HepG2 (cell line): ENCODE measurements at regions not wholly inside any gene's neighbourhood (a gene's known extent, or its start where the extent isn't known, plus 50 kb on each side); places are given as distances from the start of the nearest gene placed in this dataset.

Experiments used
- ATAC-seq: fragments of 200-7000 bp; cut with Tn5 transposase; 3 replicates; pipeline ENCODE4 v1.9.1; 2020; ENCODE audit warnings: mild to moderate bottlenecking, moderate library complexity
- BruUV-seq: library from RNA; stranded (reverse); fragments of 400-500 nt; replicated peaks from 2 replicates; lab custom pipeline; 2021; lab: Mats Ljungman, UMichigan
- CTCF ChIA-PET: fragments of 300-600 bp; formaldehyde crosslinking; extraction: SDS; loops from one replicate; lab custom pipeline; 2021; ENCODE audit warnings: low total read pairs, inconsistent platforms, low intra/inter-chr PET ratio; lab: Yijun Ruan, JAX
- POLR2A ChIA-PET: fragments of 350-600 bp; sonication (Branson Sonifier 250); formaldehyde crosslinking; loops from one replicate; lab custom pipeline; 2020; ENCODE audit warnings: antibody characterized with exemption, inconsistent platforms; lab: Yijun Ruan, JAX
- DNase-seq: peaks from one replicate; pipeline ENCODE4 v3.0.0-alpha.2; 2015; ENCODE audit warnings: low spot score
- FAIRE-seq: peaks from 3 replicates; lab custom pipeline; 2011; peaks lifted over from hg19 to GRCh38; lab: Jason Lieb, UNC
- H2AFZ ChIP-seq: one replicate; pipeline ENCODE4 v1.6.1; 2011; ENCODE audit warnings: low read length, inconsistent platforms
- H3K27ac ChIP-seq: fragments of 300-600 bp; 3 replicates; pipeline ENCODE4 v1.8.0; 2011; ENCODE audit warnings: mixed run types, mild to moderate bottlenecking, mixed read lengths, low read length, inconsistent platforms; ENCODE audit not compliant: insufficient read depth; ENCODE audit errors: extremely low read length
- H3K27me3 ChIP-seq, 2 experiments: fragments of 200-600 bp in 1 of 2; 2 replicates in 1 of 2; 3 replicates in 1 of 2; pipeline versions ENCODE4 v1.6.0 to v1.8.0; 2011; ENCODE audit warnings: low read length in 2 of 2, mild to moderate bottlenecking in 2 of 2, moderate library complexity in 2 of 2, inconsistent platforms in 1 of 2; ENCODE audit not compliant: insufficient read depth in 2 of 2, control insufficient read depth in 1 of 2
- H3K36me3 ChIP-seq, 2 experiments: fragments of 200-600 bp in 1 of 2; replicated peaks in 1 of 2; 2 replicates in 1 of 2; 3 replicates in 1 of 2; pipeline versions ENCODE4 v1.5.1 to v1.8.0; 2011; ENCODE audit warnings: low read length in 2 of 2, inconsistent platforms in 1 of 2; ENCODE audit not compliant: insufficient read depth in 2 of 2, control insufficient read depth in 1 of 2
- H3K4me1 ChIP-seq: 2 replicates; pipeline ENCODE4 v1.5.1; 2012; ENCODE audit warnings: low read length, inconsistent platforms; ENCODE audit not compliant: insufficient read depth
- H3K4me2 ChIP-seq: 2 replicates; pipeline ENCODE4 v1.6.0; 2011; ENCODE audit warnings: low read depth, low read length, inconsistent platforms
- H3K4me3 ChIP-seq, 3 experiments: fragments of 200-600 bp in 1 of 3; sonication (generic), shearing (Covaris generic) in 1 of 3; replicated peaks in 1 of 3; 2 replicates each; pipeline ENCODE4 v1.5.1; 2011 to 2016; ENCODE audit warnings: low read length in 3 of 3, inconsistent platforms in 2 of 3, low read depth in 2 of 3, mild to moderate bottlenecking in 2 of 3, control low read depth in 1 of 3, mixed read lengths in 1 of 3; ENCODE audit not compliant: insufficient read depth in 1 of 3
- H3K79me2 ChIP-seq: one replicate; pipeline ENCODE4 v1.6.1; 2011; ENCODE audit warnings: low read length, inconsistent platforms; ENCODE audit not compliant: insufficient read depth
- H3K9ac ChIP-seq: 2 replicates; pipeline ENCODE4 v1.6.0; 2011; ENCODE audit warnings: mild to moderate bottlenecking, low read depth, low read length, inconsistent platforms; ENCODE audit not compliant: insufficient read depth
- H3K9me3 ChIP-seq: 2 replicates; pipeline ENCODE4 v1.5.1; 2012; ENCODE audit warnings: mild to moderate bottlenecking, low read length
- H4K20me1 ChIP-seq: 2 replicates; pipeline ENCODE4 v1.6.0; 2011; ENCODE audit warnings: inconsistent platforms, mild to moderate bottlenecking, low read length, moderate library complexity; ENCODE audit not compliant: insufficient read depth
- CREB1 ChIP-seq, 2 experiments: fragments of 450-650 bp in 1 of 2; IDR thresholded peaks; 2 replicates each; pipeline ENCODE4 v1.6.1; 2016 to 2017; ENCODE audit warnings: control low read depth in 1 of 2, mild to moderate bottlenecking in 1 of 2, missing compliant biosample characterization in 1 of 2, missing genetic modification characterization in 1 of 2
- CREM ChIP-seq, 2 experiments: sonication (generic) in 1 of 2; formaldehyde crosslinking in 1 of 2; IDR thresholded peaks; 2 replicates each; pipeline versions ENCODE4 v1.4.0 to v1.6.1; 2016 to 2020; ENCODE audit warnings: antibody characterized with exemption in 1 of 2, mild to moderate bottlenecking in 1 of 2, missing genetic modification reagents in 1 of 2
- EEA1 ChIP-seq: sonication (generic); formaldehyde crosslinking; IDR thresholded peaks from 2 replicates; pipeline ENCODE4 v1.5.1; 2020; ENCODE audit warnings: mild to moderate bottlenecking, missing genetic modification reagents, borderline replicate concordance
- HNRNPUL1 ChIP-seq: fragments of 200-400 bp; formaldehyde crosslinking; IDR thresholded peaks from 2 replicates; pipeline ENCODE4 v1.6.1; 2017; ENCODE audit warnings: low read depth, mild to moderate bottlenecking, low read length, moderate library complexity
- HOXA5 ChIP-seq: sonication (generic); formaldehyde crosslinking; IDR thresholded peaks from 2 replicates; pipeline ENCODE4 v1.4.0; 2020; ENCODE audit warnings: missing genetic modification reagents
- MTA3 ChIP-seq: sonication (generic); formaldehyde crosslinking; IDR thresholded peaks from 2 replicates; pipeline ENCODE4 v1.4.0; 2020; ENCODE audit warnings: missing genetic modification reagents
- NFKBIZ ChIP-seq: IDR thresholded peaks from 2 replicates; pipeline ENCODE4 v1.6.1; 2018; ENCODE audit warnings: missing genetic modification reagents, missing compliant biosample characterization
- PHF8 ChIP-seq: sonication (generic); formaldehyde crosslinking; IDR thresholded peaks from 2 replicates; pipeline ENCODE4 v1.5.0; 2020; ENCODE audit warnings: missing genetic modification reagents
- POGZ ChIP-seq: sonication (generic); formaldehyde crosslinking; IDR thresholded peaks from 2 replicates; pipeline ENCODE4 v1.4.0; 2020; ENCODE audit warnings: mild to moderate bottlenecking, missing genetic modification reagents
- POLR2AphosphoS2 ChIP-seq: IDR thresholded peaks from 2 replicates; pipeline ENCODE4 v1.6.1; 2011; ENCODE audit warnings: low read depth, low read length, improper control_type of control experiment
- RBM22 ChIP-seq: fragments of 200-400 bp; formaldehyde crosslinking; optimal IDR thresholded peaks from 2 replicates; pipeline ENCODE3; 2017; ENCODE audit warnings: mild to moderate bottlenecking, low read length, moderate library complexity
- RNF219 ChIP-seq: sonication (generic); formaldehyde crosslinking; IDR thresholded peaks from 2 replicates; pipeline ENCODE4 v1.5.0; 2020; ENCODE audit warnings: mild to moderate bottlenecking, missing genetic modification reagents
- SIX4 ChIP-seq: sonication (generic); formaldehyde crosslinking; IDR thresholded peaks from 2 replicates; pipeline ENCODE4 v1.4.0; 2020; ENCODE audit warnings: missing genetic modification reagents
- SNRNP70 ChIP-seq: fragments of 200-400 bp; formaldehyde crosslinking; IDR thresholded peaks from 2 replicates; pipeline ENCODE4 v1.6.1; 2017; ENCODE audit warnings: mild to moderate bottlenecking, low read depth, low read length, moderate library complexity
- ZNF646 ChIP-seq: sonication (generic); formaldehyde crosslinking; IDR thresholded peaks from 2 replicates; pipeline ENCODE4 v1.9.0; 2021; ENCODE audit warnings: mild to moderate bottlenecking, missing genetic modification reagents
- ZNF660 ChIP-seq: sonication (generic); formaldehyde crosslinking; IDR thresholded peaks from 2 replicates; pipeline ENCODE4 v1.5.1; 2020; ENCODE audit warnings: mild to moderate bottlenecking, low read depth, missing genetic modification reagents, borderline replicate concordance
- ZNF713 ChIP-seq: sonication (generic); formaldehyde crosslinking; IDR thresholded peaks from 2 replicates; pipeline ENCODE4 v1.4.0; 2020; ENCODE audit warnings: mild to moderate bottlenecking, missing genetic modification reagents
- ZNF839 ChIP-seq: sonication (generic); formaldehyde crosslinking; IDR thresholded peaks from 2 replicates; pipeline ENCODE4 v1.4.0; 2020; ENCODE audit warnings: missing genetic modification reagents, mild to moderate bottlenecking, borderline replicate concordance
- ZNF850 ChIP-seq: sonication (generic); formaldehyde crosslinking; conservative IDR thresholded peaks from 2 replicates; pipeline ENCODE4 v1.9.0; 2021; ENCODE audit warnings: mild to moderate bottlenecking, missing genetic modification reagents
- WGBS: methylation state at CpG from one replicate; pipeline ENCODE4 v1.1.6; 2017; ENCODE audit warnings: low lambda C conversion rate; 5-methylcytosine and 5-hydroxymethylcytosine counted together
- in situ Hi-C: cut with HindIII; loops from 2 replicates; pipeline ENCODE4 v1.10.0; 2017; ENCODE audit warnings: low pct_unique_long_range_greater_than_20kb; ENCODE audit not compliant: extremely low pct_ligation_motif_present
- intact Hi-C: fragments of 100-400 bp; cut with micrococcal nuclease; formaldehyde crosslinking; loops from one replicate; pipeline ENCODE4 v1.10.0; 2022; ENCODE audit not compliant: unreplicated experiment

- no peak overlapping the region for H3K4me2 ChIP-seq
- no peaks in the 10 kb centered on the region for H3K27me3 ChIP-seq
- H3K9ac ChIP-seq = no peak overlapping the region
- FAIRE-seq (no peak), DNase-seq (no peak), ATAC-seq (no peak)
- no peaks in the 10 kb centered on the region for H3K4me1 ChIP-seq
- BruUV-seq = no TSS peak
- no peak overlapping the region for H2AFZ ChIP-seq
- ChIA-PET CTCF (no interaction called here), POLR2A (no interaction called here)
- H3K9me3 ChIP-seq = peaks cover 21% of the 10 kb centered on the region
- H3K79me2 ChIP-seq = no peaks in the 10 kb centered on the region
- H3K36me3 ChIP-seq = no peaks in the 10 kb centered on the region
- H3K27ac ChIP-seq = no peak overlapping the region
- in situ Hi-C loops = no loop called here
- H3K4me3 ChIP-seq = no peak overlapping the region
- intact Hi-C loops = no loop called here
- H4K20me1 ChIP-seq = no peaks in the 10 kb centered on the region
- 0% methylated on average over 1 of the region's 1 CpG for WGBS
- TF ChIP-seq HOXA5 = no peak
- TF ChIP-seq CREB1 (IDR thresholded peaks at IDR 0.05) = no peak
- TF ChIP-seq CREB1 (CRISPR knock-in tag; IDR thresholded peaks at IDR 0.05) = no peak
- TF ChIP-seq ZNF660 (CRISPR knock-in tag) = no peak
- TF ChIP-seq RNF219 = no peak
- no peak for TF ChIP-seq ZNF839
- no peak for TF ChIP-seq POGZ (CRISPR knock-in tag)
- TF ChIP-seq POLR2AphosphoS2 = no peak
- no peak for TF ChIP-seq NFKBIZ
- no peak for TF ChIP-seq SNRNP70
- no peak for TF ChIP-seq ZNF713 (CRISPR knock-in tag)
- no peak for TF ChIP-seq ZNF646 (CRISPR knock-in tag)
- TF ChIP-seq EEA1 (CRISPR knock-in tag) = no peak
- TF ChIP-seq MTA3 (CRISPR knock-in tag) = no peak
- no peak for TF ChIP-seq RBM22
- no peak for TF ChIP-seq HNRNPUL1
- TF ChIP-seq SIX4 (CRISPR knock-in tag) = no peak
- no peak for TF ChIP-seq PHF8
- no peak for TF ChIP-seq ZNF850 (CRISPR knock-in tag)
- TF ChIP-seq CREM (IDR thresholded peaks at IDR 0.05) = no peak
- no peak for TF ChIP-seq CREM (CRISPR knock-in tag; IDR thresholded peaks at IDR 0.05)
Observed at GRCh38 chr12:58657190-58657589, 263.1 kb downstream of the LRIG3 start.
